Uterus (tissue), 3 donors: ENCODE measurements at regions not wholly inside any gene's neighbourhood (a gene's known extent, or its start where the extent isn't known, plus 50 kb on each side); places are given as distances from the start of the nearest gene placed in this dataset.
"Not testable (repeated sequence)": the region's sequence is repeated elsewhere in the genome, so short reads cannot be mapped to it uniquely, and the experiment has no call there.

Experiments
- DNase-seq, 2 donors: peaks; one replicate each; pipeline ENCODE4 v3.0.0-alpha.2; 2019 to 2020
- H3K27ac ChIP-seq, 2 donors: fragments of 200-600 bp; sonication (generic); 1 replicate in 1 of 2; 2 replicates in 1 of 2; pipeline ENCODE4 v1.5.1; 2016 to 2018
- H3K27me3 ChIP-seq, 2 donors: fragments of 200-600 bp; sonication (generic); one replicate each; pipeline ENCODE4 v1.5.1; 2018 to 2019; ENCODE audit warnings: control low read depth in 1 of 2
- H3K36me3 ChIP-seq, 2 donors: fragments of 200-600 bp; sonication (generic); one replicate each; pipeline ENCODE4 v1.5.1; 2019; ENCODE audit warnings: control low read depth in 1 of 2
- H3K4me1 ChIP-seq, 2 donors: fragments of 200-600 bp; sonication (generic); one replicate each; pipeline ENCODE4 v1.5.1; 2018 to 2019; ENCODE audit warnings: control low read depth in 1 of 2
- H3K4me3 ChIP-seq, 2 donors: fragments of 200-600 bp; sonication (generic); 1 replicate in 1 of 2; 2 replicates in 1 of 2; pipeline ENCODE4 v1.5.1; 2018 to 2019; ENCODE audit warnings: mild to moderate bottlenecking in 1 of 2
- H3K9me3 ChIP-seq, 2 donors: fragments of 200-600 bp; sonication (generic); one replicate each; pipeline ENCODE4 v1.5.1; 2019; ENCODE audit warnings: control low read depth in 1 of 2
- POLR2A ChIP-seq, 2 donors: fragments of 450-650 bp; IDR thresholded peaks; one replicate each; pipeline ENCODE4 v1.6.1; 2016; ENCODE audit warnings: antibody characterized with exemption in 2 of 2, mild to moderate bottlenecking in 1 of 2, moderate library complexity in 1 of 2
- intact Hi-C: fragments of 100-400 bp; cut with DNase I; formaldehyde crosslinking; loops from one replicate; pipeline ENCODE4 v1.15.1; 2023; ENCODE audit warnings: low total_unique reads
- TF ChIP-seq, protein P1 (sequence below), 4 experiments: fragments of 200-600 bp in 2 of 4; fragments of 450-650 bp in 2 of 4; sonication (generic) in 2 of 4; IDR thresholded peaks; one replicate each; pipeline ENCODE4 v1.5.1; 2016 to 2019; ENCODE audit warnings: antibody characterized with exemption in 4 of 4, mild to moderate bottlenecking in 2 of 4, moderate library complexity in 1 of 4
- donor health status: DM: yes; HTN: yes; CAD: no.

DNA sequence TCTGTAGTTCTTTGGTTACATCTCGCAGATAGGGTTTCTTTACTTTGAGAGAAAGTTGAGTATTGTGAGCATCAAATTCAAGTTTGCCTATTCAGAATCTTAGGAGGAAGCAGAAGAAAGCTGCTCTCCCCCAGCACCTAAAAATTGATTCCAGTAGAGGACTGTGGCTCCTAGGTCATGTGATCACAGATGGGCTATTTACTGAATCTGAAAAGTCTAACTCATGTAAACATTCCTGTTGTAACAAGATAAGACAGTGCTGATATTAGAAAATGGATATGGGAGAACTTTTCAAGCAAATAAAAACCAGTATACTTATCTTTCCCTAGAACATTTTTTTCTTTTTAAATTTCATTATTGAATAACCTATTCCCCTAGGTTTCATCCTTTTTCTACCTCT lies 308.4 kb upstream of the SLITRK3 start:
- intact Hi-C loops = no loop called here
- Histone ChIP-seq H3K9me3 (no peaks in the 10 kb centered on the region), H3K36me3 (no peaks in the 10 kb centered on the region), H3K4me3 (no peak overlapping the region), H3K4me1 (no peaks in the 10 kb centered on the region), H3K27me3 (no peaks in the 10 kb centered on the region), H3K27ac (no peak overlapping the region)
- DNase-seq = no peak
- no peak for TF ChIP-seq POLR2A (IDR thresholded peaks at IDR 0.05)
- TF ChIP-seq, protein P1, sequence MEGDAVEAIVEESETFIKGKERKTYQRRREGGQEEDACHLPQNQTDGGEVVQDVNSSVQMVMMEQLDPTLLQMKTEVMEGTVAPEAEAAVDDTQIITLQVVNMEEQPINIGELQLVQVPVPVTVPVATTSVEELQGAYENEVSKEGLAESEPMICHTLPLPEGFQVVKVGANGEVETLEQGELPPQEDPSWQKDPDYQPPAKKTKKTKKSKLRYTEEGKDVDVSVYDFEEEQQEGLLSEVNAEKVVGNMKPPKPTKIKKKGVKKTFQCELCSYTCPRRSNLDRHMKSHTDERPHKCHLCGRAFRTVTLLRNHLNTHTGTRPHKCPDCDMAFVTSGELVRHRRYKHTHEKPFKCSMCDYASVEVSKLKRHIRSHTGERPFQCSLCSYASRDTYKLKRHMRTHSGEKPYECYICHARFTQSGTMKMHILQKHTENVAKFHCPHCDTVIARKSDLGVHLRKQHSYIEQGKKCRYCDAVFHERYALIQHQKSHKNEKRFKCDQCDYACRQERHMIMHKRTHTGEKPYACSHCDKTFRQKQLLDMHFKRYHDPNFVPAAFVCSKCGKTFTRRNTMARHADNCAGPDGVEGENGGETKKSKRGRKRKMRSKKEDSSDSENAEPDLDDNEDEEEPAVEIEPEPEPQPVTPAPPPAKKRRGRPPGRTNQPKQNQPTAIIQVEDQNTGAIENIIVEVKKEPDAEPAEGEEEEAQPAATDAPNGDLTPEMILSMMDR (IDR thresholded peaks at IDR 0.05) = no peak

- TF ChIP-seq POLR2A (IDR thresholded peaks at IDR 0.05) = no peak
- TF ChIP-seq, protein P1 (IDR thresholded peaks at IDR 0.05) = no peak
- Histone ChIP-seq H3K4me3 (no peak overlapping the region), H3K27ac (no peak overlapping the region), H3K4me1 (no peaks in the 10 kb centered on the region), H3K36me3 (no peaks in the 10 kb centered on the region), H3K9me3 (no peaks in the 10 kb centered on the region), H3K27me3 (no peaks in the 10 kb centered on the region)
- no peak for DNase-seq
- intact Hi-C loops = no loop called here
These were observed 307.6 kb upstream of the SLITRK3 start for GRCh38 chr3:165503825-165504224.

- no peaks in the 10 kb centered on the region for H3K4me1 ChIP-seq
- DNase-seq = no peak
- intact Hi-C loops = no loop called here
- no peak overlapping the region for H3K4me3 ChIP-seq
- no peak overlapping the region for H3K27ac ChIP-seq
- no peaks in the 10 kb centered on the region for H3K36me3 ChIP-seq
- no peaks in the 10 kb centered on the region for H3K27me3 ChIP-seq
- no peak for TF ChIP-seq POLR2A (IDR thresholded peaks at IDR 0.05)
- TF ChIP-seq, protein P1 (IDR thresholded peaks at IDR 0.05) = no peak
- H3K9me3 ChIP-seq = no peaks in the 10 kb centered on the region
These were observed 307.2 kb upstream of the SLITRK3 start for GRCh38 chr3:165503346-165503745.

GRCh38 chr3:165502707-165503106 lies 306.5 kb upstream of the SLITRK3 start:
- Histone ChIP-seq H3K9me3 (no peaks in the 10 kb centered on the region), H3K4me3 (no peak overlapping the region), H3K27me3 (no peaks in the 10 kb centered on the region), H3K4me1 (no peaks in the 10 kb centered on the region), H3K36me3 (no peaks in the 10 kb centered on the region), H3K27ac (no peak overlapping the region)
- no peak for DNase-seq
- intact Hi-C loops = no loop called here
- TF ChIP-seq, protein P1 (IDR thresholded peaks at IDR 0.05) = no peak
- TF ChIP-seq POLR2A (IDR thresholded peaks at IDR 0.05) = no peak

GRCh38 chr3:165498742-165499141 lies 302.6 kb upstream of the SLITRK3 start:
- DNase-seq, H3K4me3 ChIP-seq, H3K36me3 ChIP-seq, intact Hi-C loops, H3K4me1 ChIP-seq, H3K27me3 ChIP-seq, H3K27ac ChIP-seq, H3K9me3 ChIP-seq: not testable (repeated sequence)

- Histone ChIP-seq H3K27ac (peak overlapping the region in 1 of 2 donors; percentile 47), H3K27me3 (no peaks in the 10 kb centered on the region), H3K4me3 (no peak overlapping the region), H3K9me3 (no peaks in the 10 kb centered on the region), H3K4me1 (no peaks in the 10 kb centered on the region), H3K36me3 (no peaks in the 10 kb centered on the region)
- TF ChIP-seq, protein P1 (IDR thresholded peaks at IDR 0.05) = no peak
- TF ChIP-seq POLR2A (IDR thresholded peaks at IDR 0.05) = no peak
- intact Hi-C loops = no loop called here
- peak; percentile 30 to 32 for DNase-seq
These were observed 295.3 kb upstream of the SLITRK3 start for GRCh38 chr3:165491487-165491886.
